ENCODE measurements at regions not wholly inside any gene's neighbourhood (a gene's known extent, or its start where the extent isn't known, plus 50 kb on each side); places are given as distances from the start of the nearest gene placed in this dataset.
A peak's percentile ranks its signal among the peaks of the same experiment; 100 is the strongest.

DNA sequence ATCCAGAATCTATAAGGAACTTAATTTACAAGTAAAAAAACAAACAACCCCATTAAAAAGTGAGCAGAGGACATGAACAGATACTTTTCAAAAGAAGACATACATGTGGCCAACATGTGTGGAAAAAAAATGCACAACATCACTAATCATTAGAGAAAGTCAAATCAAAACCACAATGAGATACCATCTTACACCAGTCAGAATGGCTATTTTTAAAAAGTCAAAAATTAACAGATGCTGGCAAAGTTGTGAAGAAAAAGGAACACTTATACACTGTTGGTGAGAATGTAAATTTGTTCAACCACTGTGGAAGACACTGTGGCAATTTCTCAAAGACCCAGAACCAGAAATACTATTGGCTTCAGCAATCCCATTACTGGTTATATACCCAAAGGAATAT is 830.0 kb upstream of the ALCAM start:
- TF ChIP-seq, protein P1, sequence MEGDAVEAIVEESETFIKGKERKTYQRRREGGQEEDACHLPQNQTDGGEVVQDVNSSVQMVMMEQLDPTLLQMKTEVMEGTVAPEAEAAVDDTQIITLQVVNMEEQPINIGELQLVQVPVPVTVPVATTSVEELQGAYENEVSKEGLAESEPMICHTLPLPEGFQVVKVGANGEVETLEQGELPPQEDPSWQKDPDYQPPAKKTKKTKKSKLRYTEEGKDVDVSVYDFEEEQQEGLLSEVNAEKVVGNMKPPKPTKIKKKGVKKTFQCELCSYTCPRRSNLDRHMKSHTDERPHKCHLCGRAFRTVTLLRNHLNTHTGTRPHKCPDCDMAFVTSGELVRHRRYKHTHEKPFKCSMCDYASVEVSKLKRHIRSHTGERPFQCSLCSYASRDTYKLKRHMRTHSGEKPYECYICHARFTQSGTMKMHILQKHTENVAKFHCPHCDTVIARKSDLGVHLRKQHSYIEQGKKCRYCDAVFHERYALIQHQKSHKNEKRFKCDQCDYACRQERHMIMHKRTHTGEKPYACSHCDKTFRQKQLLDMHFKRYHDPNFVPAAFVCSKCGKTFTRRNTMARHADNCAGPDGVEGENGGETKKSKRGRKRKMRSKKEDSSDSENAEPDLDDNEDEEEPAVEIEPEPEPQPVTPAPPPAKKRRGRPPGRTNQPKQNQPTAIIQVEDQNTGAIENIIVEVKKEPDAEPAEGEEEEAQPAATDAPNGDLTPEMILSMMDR (IDR thresholded peaks at IDR 0.05; ENCODE audit: insufficient read depth, low read length) = no peak
- no peak for DNase-seq (ENCODE audit: low read depth)
- H3K4me3 ChIP-seq (ENCODE audit: low read depth, low read length) = no peak overlapping the region

DNA sequence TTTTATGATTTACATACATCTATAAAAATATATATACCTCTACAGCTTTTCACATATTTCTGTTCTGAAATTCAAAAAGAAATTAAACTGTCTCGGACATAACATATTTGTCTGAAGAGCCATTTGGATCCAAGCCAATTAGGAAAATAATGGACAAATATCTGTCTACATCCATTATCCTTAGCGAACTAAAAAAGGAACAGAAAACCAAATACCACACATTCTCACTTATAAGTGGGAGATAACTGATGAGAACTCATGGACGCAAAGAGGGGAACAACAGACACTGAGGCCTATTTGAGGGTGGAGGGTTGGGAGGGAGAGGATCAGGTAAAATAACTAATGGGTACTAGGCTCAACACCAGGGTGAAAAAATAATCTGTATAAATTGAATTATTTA is 829.4 kb upstream of the ALCAM start:
- no peak for DNase-seq (ENCODE audit: low read depth)
- TF ChIP-seq, protein P1 (IDR thresholded peaks at IDR 0.05; ENCODE audit: insufficient read depth, low read length) = no peak
- H3K4me3 ChIP-seq (ENCODE audit: low read depth, low read length) = no peak overlapping the region

DNA sequence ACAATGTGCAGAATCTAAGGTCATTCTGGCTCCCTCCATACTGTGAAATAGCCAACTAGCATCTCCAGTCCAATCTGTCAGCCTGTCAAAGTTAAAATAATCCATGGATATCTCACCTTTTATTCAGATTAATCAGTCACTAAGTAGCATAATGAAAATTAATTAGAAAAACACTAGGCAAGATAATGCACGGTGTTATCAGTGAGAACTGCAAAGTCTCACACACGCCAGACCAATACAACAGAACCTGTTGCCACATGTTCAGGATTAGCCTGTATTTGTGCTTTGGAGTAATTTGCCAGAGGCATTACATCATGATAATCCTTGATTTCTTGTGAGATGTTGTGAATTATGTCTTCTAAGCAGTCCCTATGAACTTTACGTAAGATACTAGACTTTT is 820.4 kb upstream of the ALCAM start:
- TF ChIP-seq, protein P1 (IDR thresholded peaks at IDR 0.05; ENCODE audit: insufficient read depth, low read length) = no peak
- H3K4me3 ChIP-seq (ENCODE audit: low read depth, low read length) = no peak overlapping the region
- DNase-seq (ENCODE audit: low read depth) = peak; percentile 6

DNA sequence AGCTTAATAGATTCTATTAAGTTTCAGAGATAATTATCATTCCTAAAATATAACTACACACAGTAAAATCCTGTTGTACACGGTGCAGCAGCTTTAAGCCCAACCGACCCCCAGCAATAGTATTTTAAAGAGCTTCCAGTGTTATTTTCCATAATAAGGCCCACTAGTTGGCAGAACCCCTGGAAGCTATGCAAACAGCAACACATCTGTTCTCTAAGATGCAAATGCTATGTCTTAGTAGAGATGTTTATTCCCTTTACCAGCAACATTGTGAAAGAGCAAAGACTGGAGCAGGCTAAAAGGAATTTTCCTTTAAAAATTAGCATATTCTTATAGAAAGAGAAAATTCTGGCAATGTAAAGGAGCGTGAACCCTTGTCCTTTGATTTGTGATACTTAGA is 819.7 kb upstream of the ALCAM start:
- H3K4me3 ChIP-seq (ENCODE audit: low read depth, low read length) = no peak overlapping the region
- no peak for DNase-seq (ENCODE audit: low read depth)
- TF ChIP-seq, protein P1 (IDR thresholded peaks at IDR 0.05; ENCODE audit: insufficient read depth, low read length) = no peak

DNA sequence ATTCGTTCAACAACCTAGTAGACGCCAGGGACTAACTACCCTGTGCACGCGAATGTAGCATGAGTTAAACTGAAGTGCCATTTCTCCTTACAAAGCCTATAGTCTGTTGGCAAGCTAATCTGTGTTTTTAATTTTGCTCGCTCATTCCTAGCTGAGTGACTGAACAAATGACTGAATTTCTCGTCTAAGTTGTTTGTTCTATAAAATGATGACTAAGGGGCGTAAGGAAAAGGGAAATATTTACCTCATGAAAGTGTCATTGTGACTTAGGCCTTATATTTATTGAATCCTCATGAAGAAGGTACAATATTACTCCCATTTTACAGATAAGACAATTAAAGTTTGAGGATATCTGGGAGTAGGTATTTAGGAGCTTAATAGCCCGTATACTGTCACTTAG is 818.3 kb upstream of the ALCAM start:
- no peak for DNase-seq (ENCODE audit: low read depth)
- TF ChIP-seq, protein P1 (IDR thresholded peaks at IDR 0.05; ENCODE audit: insufficient read depth, low read length) = no peak
- H3K4me3 ChIP-seq (ENCODE audit: low read depth, low read length) = no peak overlapping the region

DNA sequence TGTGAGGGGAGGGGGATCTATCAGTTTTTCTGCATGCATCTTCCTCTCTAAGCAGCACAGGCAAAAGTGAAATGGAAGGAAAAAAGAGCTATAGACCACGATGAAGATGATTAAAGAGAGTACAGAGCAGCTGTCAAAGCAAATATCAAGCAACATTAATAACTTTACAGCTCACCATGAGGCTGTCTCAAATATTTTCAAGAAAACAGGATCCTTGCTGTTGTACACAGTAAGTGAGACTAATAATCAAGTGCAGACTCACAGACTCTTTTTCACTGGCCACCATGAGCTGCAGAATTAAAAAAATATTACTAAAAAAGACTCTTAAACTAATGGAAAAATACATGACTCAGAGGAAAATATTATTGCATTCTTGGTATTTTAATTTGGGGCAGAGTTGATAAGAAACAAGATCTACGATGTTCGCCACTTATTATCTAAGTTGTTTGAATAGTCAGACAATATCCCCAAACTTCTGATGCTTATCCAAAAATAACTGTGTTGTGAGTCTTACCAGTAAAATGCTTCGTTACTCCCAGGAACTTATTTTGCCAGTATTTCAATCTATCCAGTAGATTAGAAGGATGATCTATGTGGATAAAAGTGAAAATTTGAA is 817.5 kb upstream of the ALCAM start:
- no peak overlapping the region for H3K4me3 ChIP-seq (ENCODE audit: low read depth, low read length)
- peak; percentile 64 for DNase-seq (ENCODE audit: low read depth)
- TF ChIP-seq, protein P1 (IDR thresholded peaks at IDR 0.05; ENCODE audit: insufficient read depth, low read length) = no peak

DNA sequence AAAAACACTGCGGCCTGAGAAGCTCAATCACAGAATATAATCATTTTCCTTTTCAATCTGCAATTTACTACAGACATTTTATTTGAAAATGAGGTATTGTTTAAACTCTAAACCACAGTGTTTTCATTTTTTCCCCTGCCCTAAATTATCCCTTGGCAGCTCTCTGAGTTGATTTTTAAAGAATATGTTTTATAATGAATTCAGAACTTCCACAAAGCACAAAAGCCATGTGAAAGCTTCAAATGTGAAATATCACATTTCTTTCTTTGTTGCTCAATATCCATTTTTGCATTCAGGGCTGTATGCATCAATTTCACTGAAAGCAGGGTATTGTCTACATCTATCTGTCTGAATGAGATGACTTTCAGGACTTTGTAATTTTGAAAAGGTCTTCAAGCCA is 813.6 kb upstream of the ALCAM start:
- DNase-seq (ENCODE audit: low read depth) = no peak
- H3K4me3 ChIP-seq (ENCODE audit: low read depth, low read length) = no peak overlapping the region
- TF ChIP-seq, protein P1 (IDR thresholded peaks at IDR 0.05; ENCODE audit: insufficient read depth, low read length) = no peak

All from fibroblast of the aortic adventitia (primary cell).